Peyer's patch (tissue), 4 donors: ENCODE measurements at regions not wholly inside any gene's neighbourhood (a gene's known extent, or its start where the extent isn't known, plus 50 kb on each side); places are given as distances from the start of the nearest gene placed in this dataset.

Experiments used
- DNase-seq, 3 donors: peaks; one replicate each; pipeline ENCODE4 v3.0.0-alpha.2; 2017 to 2019
- H3K27ac ChIP-seq, 4 donors: fragments of 200-600 bp; sonication (generic); one replicate each; pipeline ENCODE4 v1.5.1; 2016 to 2019
- H3K27me3 ChIP-seq, 2 donors: fragments of 200-600 bp; sonication (generic); one replicate each; pipeline ENCODE4 v1.5.1; 2019
- H3K36me3 ChIP-seq, 3 donors: fragments of 200-600 bp; sonication (generic); one replicate each; pipeline ENCODE4 v1.5.1; 2016 to 2019
- H3K4me1 ChIP-seq, 4 donors: fragments of 200-600 bp; sonication (generic); one replicate each; pipeline ENCODE4 v1.5.1; 2016 to 2019
- H3K4me3 ChIP-seq, 4 donors: fragments of 200-600 bp; sonication (generic); 1 replicate in 3 of 4; 2 replicates in 1 of 4; pipeline ENCODE4 v1.5.1; 2016 to 2019; ENCODE audit warnings: mild to moderate bottlenecking in 1 of 4
- H3K9me3 ChIP-seq, 4 donors: fragments of 200-600 bp; sonication (generic); one replicate each; pipeline ENCODE4 v1.5.1; 2016 to 2019; ENCODE audit warnings: mild to moderate bottlenecking in 1 of 4
- POLR2A ChIP-seq, 2 donors: fragments of 450-650 bp; IDR thresholded peaks; one replicate each; pipeline ENCODE4 v1.5.1; 2017; ENCODE audit warnings: antibody characterized with exemption in 2 of 2, mild to moderate bottlenecking in 2 of 2, moderate library complexity in 2 of 2
- TF ChIP-seq, protein P1 (sequence below), 6 experiments: fragments of 450-650 bp in 4 of 6; fragments of 200-600 bp in 2 of 6; sonication (generic) in 1 of 6; IDR thresholded peaks; one replicate each; pipeline ENCODE4 v1.5.1; 2017 to 2019; ENCODE audit warnings: antibody characterized with exemption in 6 of 6, mild to moderate bottlenecking in 3 of 6, moderate library complexity in 1 of 6

DNA sequence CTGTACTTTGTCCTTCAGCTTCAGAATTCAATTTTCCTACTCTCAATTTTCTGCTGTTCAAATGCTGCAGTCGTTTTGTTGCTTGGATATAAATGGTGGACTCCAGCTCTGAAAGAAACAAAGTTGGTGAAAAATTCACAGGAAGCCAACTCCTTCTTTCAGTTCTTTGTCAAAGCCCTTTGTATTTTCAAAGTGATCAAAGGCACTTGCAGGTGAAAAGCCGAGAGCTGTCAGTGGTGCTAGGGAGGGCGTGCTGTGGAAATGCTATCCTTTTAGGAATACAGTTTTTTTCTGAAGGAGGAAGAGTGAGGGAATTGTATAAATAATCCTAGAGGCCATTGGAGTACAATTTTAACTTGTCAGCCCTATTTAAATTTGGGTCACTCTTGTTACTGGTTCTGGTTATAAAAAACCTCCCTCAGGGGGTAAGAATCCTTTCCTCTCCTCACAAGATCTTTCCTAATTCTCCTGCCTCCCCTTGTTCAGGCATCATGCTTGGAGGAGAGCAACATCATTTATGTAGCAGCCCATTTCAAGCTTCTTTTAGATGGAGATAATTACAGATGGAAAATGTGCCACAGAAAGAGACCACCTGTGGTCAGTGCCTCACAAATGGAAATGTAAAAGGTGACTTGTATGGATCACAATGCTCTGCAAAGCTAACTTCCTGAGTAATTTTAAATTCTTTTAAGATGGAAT, 62.5 kb upstream of the GHR start:
- H3K36me3 ChIP-seq: no peaks in the 10 kb centered on the region
- no peaks in the 10 kb centered on the region for H3K4me1 ChIP-seq
- no peak overlapping the region for H3K4me3 ChIP-seq
- no peaks in the 10 kb centered on the region for H3K27me3 ChIP-seq
- TF ChIP-seq POLR2A (IDR thresholded peaks at IDR 0.05): no peak
- TF ChIP-seq, protein P1, sequence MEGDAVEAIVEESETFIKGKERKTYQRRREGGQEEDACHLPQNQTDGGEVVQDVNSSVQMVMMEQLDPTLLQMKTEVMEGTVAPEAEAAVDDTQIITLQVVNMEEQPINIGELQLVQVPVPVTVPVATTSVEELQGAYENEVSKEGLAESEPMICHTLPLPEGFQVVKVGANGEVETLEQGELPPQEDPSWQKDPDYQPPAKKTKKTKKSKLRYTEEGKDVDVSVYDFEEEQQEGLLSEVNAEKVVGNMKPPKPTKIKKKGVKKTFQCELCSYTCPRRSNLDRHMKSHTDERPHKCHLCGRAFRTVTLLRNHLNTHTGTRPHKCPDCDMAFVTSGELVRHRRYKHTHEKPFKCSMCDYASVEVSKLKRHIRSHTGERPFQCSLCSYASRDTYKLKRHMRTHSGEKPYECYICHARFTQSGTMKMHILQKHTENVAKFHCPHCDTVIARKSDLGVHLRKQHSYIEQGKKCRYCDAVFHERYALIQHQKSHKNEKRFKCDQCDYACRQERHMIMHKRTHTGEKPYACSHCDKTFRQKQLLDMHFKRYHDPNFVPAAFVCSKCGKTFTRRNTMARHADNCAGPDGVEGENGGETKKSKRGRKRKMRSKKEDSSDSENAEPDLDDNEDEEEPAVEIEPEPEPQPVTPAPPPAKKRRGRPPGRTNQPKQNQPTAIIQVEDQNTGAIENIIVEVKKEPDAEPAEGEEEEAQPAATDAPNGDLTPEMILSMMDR (IDR thresholded peaks at IDR 0.05): no peak
- H3K9me3 ChIP-seq: no peaks in the 10 kb centered on the region
- DNase-seq: no peak
- H3K27ac ChIP-seq: no peak overlapping the region

DNA sequence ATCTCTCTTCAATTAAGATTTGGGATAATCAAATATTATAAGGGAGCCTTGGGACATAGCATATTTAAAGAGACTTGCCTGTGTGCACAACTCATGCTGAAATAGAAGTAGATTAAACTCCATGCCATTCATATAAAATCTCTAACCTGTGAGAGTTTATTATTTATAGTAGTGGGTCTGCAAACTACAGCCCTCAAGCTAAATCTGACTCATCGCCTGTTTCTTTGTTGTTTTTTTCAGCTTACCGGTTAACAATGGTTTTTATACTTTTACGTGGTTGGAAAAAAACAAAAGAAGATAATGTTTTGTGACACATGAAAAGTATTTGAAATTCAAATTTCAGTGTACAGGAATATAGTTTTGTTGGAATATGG, 61.9 kb upstream of the GHR start:
- DNase-seq: no peak
- H3K4me3 ChIP-seq: no peak overlapping the region
- H3K27ac ChIP-seq: no peak overlapping the region
- no peaks in the 10 kb centered on the region for H3K9me3 ChIP-seq
- H3K36me3 ChIP-seq: no peaks in the 10 kb centered on the region
- TF ChIP-seq, protein P1 (IDR thresholded peaks at IDR 0.05): no peak
- no peak for TF ChIP-seq POLR2A (IDR thresholded peaks at IDR 0.05)
- H3K27me3 ChIP-seq: no peaks in the 10 kb centered on the region
- H3K4me1 ChIP-seq: no peaks in the 10 kb centered on the region

- no peaks in the 10 kb centered on the region for H3K9me3 ChIP-seq
- no peaks in the 10 kb centered on the region for H3K27me3 ChIP-seq
- no peak overlapping the region for H3K4me3 ChIP-seq
- H3K36me3 ChIP-seq: no peaks in the 10 kb centered on the region
- no peak for TF ChIP-seq POLR2A (IDR thresholded peaks at IDR 0.05)
- TF ChIP-seq, protein P1 (IDR thresholded peaks at IDR 0.05): no peak
- no peak for DNase-seq
- no peaks in the 10 kb centered on the region for H3K4me1 ChIP-seq
- no peak overlapping the region for H3K27ac ChIP-seq
Measured at GRCh38 chr5:42366051-42366450, 57.2 kb upstream of the GHR start.
